ENCODE measurements at regions not wholly inside any gene's neighbourhood (a gene's known extent, or its start where the extent isn't known, plus 50 kb on each side); places are given as distances from the start of the nearest gene placed in this dataset.
A peak's percentile ranks its signal among the peaks of the same experiment; 100 is the strongest.
"Not testable (repeated sequence)": the region's sequence is repeated elsewhere in the genome, so short reads cannot be mapped to it uniquely, and the experiment has no call there.

- DNase-seq, result not testable (repeated sequence)
Observed at GRCh38 chr1:121006826-121007225, 117.3 kb downstream of the PPIAL4A start.

- peak; percentile 15 for DNase-seq
Observed at GRCh38 chr1:121007755-121008154, 118.2 kb downstream of the PPIAL4A start.

- DNase-seq, result peak; percentile 18
Observed at GRCh38 chr1:121008512-121009215, 119.1 kb downstream of the PPIAL4A start.

GRCh38 chr1:121009216-121010057 is 119.9 kb downstream of the PPIAL4A start:
- peak; percentile 61 for DNase-seq

GRCh38 chr1:121010141-121010540 is 120.6 kb downstream of the PPIAL4A start:
- not testable (repeated sequence) for DNase-seq

GRCh38 chr1:121013181-121013580 is 123.6 kb downstream of the PPIAL4A start:
- not testable (repeated sequence) for DNase-seq

- peak; percentile 73 for DNase-seq
Observed at GRCh38 chr1:121016182-121017028, 126.8 kb downstream of the PPIAL4A start.

GRCh38 chr1:121019715-121020349 is 130.3 kb downstream of the PPIAL4A start:
- DNase-seq, result not testable (repeated sequence)

GRCh38 chr1:121020350-121021236 is 131.0 kb downstream of the PPIAL4A start:
- DNase-seq, result peak; percentile 64

- peak; percentile 10 for DNase-seq
Observed at GRCh38 chr1:121021716-121022115, 132.1 kb downstream of the PPIAL4A start.

- not testable (repeated sequence) for DNase-seq
Observed at GRCh38 chr1:121032878-121033494, 143.4 kb downstream of the PPIAL4A start.

GRCh38 chr1:121036792-121037191 is 147.2 kb downstream of the PPIAL4A start:
- not testable (repeated sequence) for DNase-seq

- not testable (repeated sequence) for DNase-seq
Observed at GRCh38 chr1:121040974-121041373, 143.2 kb downstream of the FAM72B start.

- DNase-seq, result not testable (repeated sequence)
Observed at GRCh38 chr1:121041497-121041896, 142.6 kb downstream of the FAM72B start.

GRCh38 chr1:121042882-121043281 is 141.3 kb downstream of the FAM72B start:
- DNase-seq, result not testable (repeated sequence)

- not testable (repeated sequence) for DNase-seq
Observed at GRCh38 chr1:121048293-121048752, 135.8 kb downstream of the FAM72B start.

GRCh38 chr1:121048769-121049443 is 135.2 kb downstream of the FAM72B start:
- not testable (repeated sequence) for DNase-seq

GRCh38 chr1:121050097-121050496 is 134.0 kb downstream of the FAM72B start:
- not testable (repeated sequence) for DNase-seq

- peak; percentile 1 for DNase-seq
Observed at GRCh38 chr1:121051161-121051790, 132.9 kb downstream of the FAM72B start.
